Endothelial cell of umbilical vein (primary cell): ENCODE measurements at regions not wholly inside any gene's neighbourhood (a gene's known extent, or its start where the extent isn't known, plus 50 kb on each side); places are given as distances from the start of the nearest gene placed in this dataset.

Source experiments
- BruUV-seq: library from RNA; stranded (reverse); fragments of 400-500 nt; replicated peaks from 2 replicates; lab custom pipeline; 2021; lab: Mats Ljungman, UMichigan
- CTCF ChIA-PET: fragments of 300-600, 350-600 bp; sonication (Branson Sonifier 250); formaldehyde crosslinking; loops from one replicate; lab custom pipeline; 2021; ENCODE audit warnings: antibody characterized with exemption, inconsistent platforms; lab: Charles Lee
- POLR2A ChIA-PET: fragments of 300-600, 350-600 bp; sonication (Branson Sonifier 250); formaldehyde crosslinking; loops from one replicate; lab custom pipeline; 2021; ENCODE audit warnings: antibody characterized with exemption, inconsistent platforms; lab: Charles Lee
- DNase-seq: peaks from one replicate; pipeline ENCODE4 v3.0.0-alpha.2; 2011; ENCODE audit warnings: low read depth, low spot score
- FAIRE-seq: peaks from 2 replicates; lab custom pipeline; 2011; peaks lifted over from hg19 to GRCh38; lab: Jason Lieb, UNC
- H2AFZ ChIP-seq: 2 replicates; pipeline ENCODE4 v1.6.0; 2012; ENCODE audit warnings: low read depth, low read length, control low read depth, inconsistent platforms
- H3K27ac ChIP-seq: 2 replicates; pipeline ENCODE4 v1.5.1; 2011; ENCODE audit warnings: low read depth, mild to moderate bottlenecking, control low read depth, low read length, moderate library complexity; ENCODE audit not compliant: insufficient read depth
- H3K27me3 ChIP-seq, 2 experiments: 2 replicates each; pipeline versions ENCODE4 v1.6.0 to v1.6.1; 2011; ENCODE audit warnings: low read length in 2 of 2, mixed read lengths in 1 of 2; ENCODE audit not compliant: control insufficient read depth in 2 of 2, insufficient read depth in 2 of 2
- H3K36me3 ChIP-seq, 2 experiments: 2 replicates in 1 of 2; 3 replicates in 1 of 2; pipeline ENCODE4 v1.5.1; 2011; ENCODE audit warnings: low read length in 2 of 2, mild to moderate bottlenecking in 1 of 2, moderate library complexity in 1 of 2; ENCODE audit not compliant: control insufficient read depth in 2 of 2, insufficient read depth in 2 of 2; ENCODE audit errors: extremely low read depth in 1 of 2
- H3K4me1 ChIP-seq: 3 replicates; pipeline ENCODE4 v1.5.1; 2011; ENCODE audit warnings: mild to moderate bottlenecking, low read length; ENCODE audit not compliant: control insufficient read depth, insufficient read depth; ENCODE audit errors: extremely low read depth
- H3K4me2 ChIP-seq: 2 replicates; pipeline ENCODE4 v1.6.1; 2011; ENCODE audit warnings: low read length, control low read depth, mixed read lengths; ENCODE audit not compliant: insufficient read depth
- H3K4me3 ChIP-seq, 3 experiments: fragments of 200-600 bp in 1 of 3; sonication (generic), shearing (Covaris generic) in 1 of 3; replicated peaks in 1 of 3; 2 replicates each; pipeline ENCODE4 v1.5.1; 2011 to 2016; ENCODE audit warnings: control low read depth in 3 of 3, low read length in 3 of 3, mild to moderate bottlenecking in 2 of 3, inconsistent platforms in 1 of 3, low read depth in 1 of 3, moderate library complexity in 1 of 3; ENCODE audit not compliant: insufficient read depth in 1 of 3
- H3K79me2 ChIP-seq: 2 replicates; pipeline ENCODE4 v1.6.0; 2012; ENCODE audit warnings: low read length, inconsistent platforms; ENCODE audit not compliant: control insufficient read depth, insufficient read depth
- H3K9ac ChIP-seq: replicated peaks from 2 replicates; pipeline ENCODE3; 2011; ENCODE audit warnings: low read length, control low read depth; ENCODE audit not compliant: insufficient read depth; ENCODE audit errors: extremely low read depth
- H3K9me1 ChIP-seq: replicated peaks from 3 replicates; pipeline ENCODE4 v1.6.0; 2011; ENCODE audit warnings: mild to moderate bottlenecking, low read length; ENCODE audit not compliant: control insufficient read depth, insufficient read depth; ENCODE audit errors: extremely low read depth
- H3K9me3 ChIP-seq: replicated peaks from 2 replicates; pipeline ENCODE4 v1.5.1; 2012; ENCODE audit warnings: low read length, inconsistent platforms; ENCODE audit not compliant: control insufficient read depth, insufficient read depth
- H4K20me1 ChIP-seq: replicated peaks from 2 replicates; pipeline ENCODE3; 2011; ENCODE audit warnings: mild to moderate bottlenecking, low read length; ENCODE audit not compliant: control insufficient read depth, insufficient read depth; ENCODE audit errors: extremely low read depth
- EZH2 ChIP-seq: IDR thresholded peaks from 2 replicates; pipeline ENCODE4 v1.6.1; 2012; ENCODE audit warnings: borderline replicate concordance, low read depth, mild to moderate bottlenecking, moderate library complexity, low read length, inconsistent platforms; ENCODE audit not compliant: severe bottlenecking
- FOS ChIP-seq: IDR thresholded peaks from 2 replicates; pipeline ENCODE4 v1.6.1; 2011; ENCODE audit warnings: mild to moderate bottlenecking, low read length, moderate library complexity, borderline replicate concordance; ENCODE audit not compliant: insufficient read depth
- GATA2 ChIP-seq: IDR thresholded peaks from 2 replicates; pipeline ENCODE4 v1.7.0; 2011; ENCODE audit warnings: low read depth, mild to moderate bottlenecking, moderate library complexity, mixed read lengths, low read length; ENCODE audit not compliant: insufficient read length, insufficient read depth
- JUN ChIP-seq: IDR thresholded peaks from 2 replicates; pipeline ENCODE4 v1.6.1; 2011; ENCODE audit warnings: borderline replicate concordance, low read depth; ENCODE audit not compliant: insufficient read length, insufficient read depth
- MYC ChIP-seq: IDR thresholded peaks from one replicate; pipeline ENCODE4 v1.6.1; 2011; ENCODE audit warnings: mild to moderate bottlenecking, low read depth, low read length
- POLR2A ChIP-seq: IDR thresholded peaks from 2 replicates; pipeline ENCODE4 v1.6.1; 2012; ENCODE audit warnings: low read depth, mild to moderate bottlenecking, control low read depth, low read length
- POLR2AphosphoS5 ChIP-seq: IDR thresholded peaks from 2 replicates; pipeline ENCODE4 v1.6.1; 2012; ENCODE audit warnings: low read depth, mild to moderate bottlenecking, control low read depth, low read length, moderate library complexity; ENCODE audit not compliant: insufficient read depth
- dilution Hi-C: fragments of 300-500 bp; cut with MboI; formaldehyde crosslinking; loops from one replicate; pipeline ENCODE4 v1.15.0; 2019; ENCODE audit warnings: low sequenced_read_pairs; ENCODE audit not compliant: extremely low pct_ligation_motif_present
- intact Hi-C: fragments of 100-400 bp; cut with micrococcal nuclease; formaldehyde crosslinking; loops from one replicate; pipeline ENCODE4 v1.10.0; 2022
- TF ChIP-seq, protein P1 (sequence below): IDR thresholded peaks from 2 replicates; pipeline ENCODE4 v1.6.1; 2011; ENCODE audit not compliant: insufficient read depth, insufficient read length
- TF ChIP-seq, protein P2 (sequence below), 2 donors: IDR thresholded peaks; 1 replicate in 1 of 2; 2 replicates in 1 of 2; pipeline ENCODE4 v1.5.1; 2011; ENCODE audit warnings: low read length in 2 of 2, mild to moderate bottlenecking in 2 of 2, moderate library complexity in 2 of 2, control low read depth in 1 of 2, inconsistent platforms in 1 of 2, low read depth in 1 of 2; ENCODE audit not compliant: insufficient read depth in 1 of 2; ENCODE audit errors: extremely low read depth in 1 of 2

DNA sequence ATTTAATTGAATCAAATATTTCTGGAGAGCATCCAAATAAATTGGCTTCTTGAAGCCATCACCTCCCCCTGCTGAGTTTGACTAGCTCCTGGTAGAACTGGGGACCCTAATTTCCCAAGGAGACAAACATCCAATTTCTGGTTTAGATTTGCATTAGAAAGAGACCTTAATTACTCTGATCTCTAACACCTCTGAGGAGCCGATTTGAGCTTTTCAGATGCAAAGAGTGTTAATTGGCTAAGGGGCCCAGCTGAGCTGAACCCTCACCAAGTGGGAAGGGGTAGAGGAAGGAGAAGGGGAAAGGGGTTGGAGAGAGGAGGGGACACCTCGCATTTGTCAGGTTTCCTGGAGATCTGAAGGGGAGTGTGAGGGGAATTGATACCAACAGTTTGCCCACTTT is 145.4 kb upstream of the SHB start:
- CTCF ChIA-PET, result no interaction called here
- H3K9ac ChIP-seq, result no peak overlapping the region
- POLR2A ChIA-PET, result no interaction called here
- intact Hi-C loops (no loop called here), dilution Hi-C loops (no loop called here)
- H3K4me2 ChIP-seq, result no peak overlapping the region
- H3K27me3 ChIP-seq, result peaks cover 0 to 2% of the 10 kb centered on the region in 2 experiments
- no TSS peak for BruUV-seq
- no peak overlapping the region for H2AFZ ChIP-seq
- no peaks in the 10 kb centered on the region for H3K79me2 ChIP-seq
- H3K9me1 ChIP-seq, result no peaks in the 10 kb centered on the region
- H3K9me3 ChIP-seq, result no peaks in the 10 kb centered on the region
- TF ChIP-seq FOS, result no peak
- no peak for TF ChIP-seq POLR2AphosphoS5
- no peak for TF ChIP-seq JUN
- TF ChIP-seq GATA2, result no peak
- TF ChIP-seq, protein P1, sequence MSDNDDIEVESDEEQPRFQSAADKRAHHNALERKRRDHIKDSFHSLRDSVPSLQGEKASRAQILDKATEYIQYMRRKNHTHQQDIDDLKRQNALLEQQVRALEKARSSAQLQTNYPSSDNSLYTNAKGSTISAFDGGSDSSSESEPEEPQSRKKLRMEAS, result no peak
- no peak for TF ChIP-seq MYC
- TF ChIP-seq, protein P2, sequence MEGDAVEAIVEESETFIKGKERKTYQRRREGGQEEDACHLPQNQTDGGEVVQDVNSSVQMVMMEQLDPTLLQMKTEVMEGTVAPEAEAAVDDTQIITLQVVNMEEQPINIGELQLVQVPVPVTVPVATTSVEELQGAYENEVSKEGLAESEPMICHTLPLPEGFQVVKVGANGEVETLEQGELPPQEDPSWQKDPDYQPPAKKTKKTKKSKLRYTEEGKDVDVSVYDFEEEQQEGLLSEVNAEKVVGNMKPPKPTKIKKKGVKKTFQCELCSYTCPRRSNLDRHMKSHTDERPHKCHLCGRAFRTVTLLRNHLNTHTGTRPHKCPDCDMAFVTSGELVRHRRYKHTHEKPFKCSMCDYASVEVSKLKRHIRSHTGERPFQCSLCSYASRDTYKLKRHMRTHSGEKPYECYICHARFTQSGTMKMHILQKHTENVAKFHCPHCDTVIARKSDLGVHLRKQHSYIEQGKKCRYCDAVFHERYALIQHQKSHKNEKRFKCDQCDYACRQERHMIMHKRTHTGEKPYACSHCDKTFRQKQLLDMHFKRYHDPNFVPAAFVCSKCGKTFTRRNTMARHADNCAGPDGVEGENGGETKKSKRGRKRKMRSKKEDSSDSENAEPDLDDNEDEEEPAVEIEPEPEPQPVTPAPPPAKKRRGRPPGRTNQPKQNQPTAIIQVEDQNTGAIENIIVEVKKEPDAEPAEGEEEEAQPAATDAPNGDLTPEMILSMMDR (IDR thresholded peaks at IDR 0.05; ENCODE audit: extremely low read depth in 1 of 2, insufficient read depth in 1 of 2, low read depth in 1 of 2, low read length in 2 of 2), result no peak
- TF ChIP-seq EZH2, result no peak
- no peak for TF ChIP-seq POLR2A
- no peak for DNase-seq
- no peaks in the 10 kb centered on the region for H3K36me3 ChIP-seq
- peaks cover 21% of the 10 kb centered on the region for H3K4me1 ChIP-seq
- no peak for FAIRE-seq
- no peak overlapping the region for H3K4me3 ChIP-seq
- H4K20me1 ChIP-seq, result no peaks in the 10 kb centered on the region
- H3K27ac ChIP-seq, result no peak overlapping the region
